ENCODE measurements at regions not wholly inside any gene's neighbourhood (a gene's known extent, or its start where the extent isn't known, plus 50 kb on each side); places are given as distances from the start of the nearest gene placed in this dataset.

- no peak for DNase-seq (ENCODE audit: low read depth)
- no peak overlapping the region for H3K4me3 ChIP-seq (ENCODE audit: low read length)
- no peak for TF ChIP-seq CTCF (conservative IDR thresholded peaks at IDR 0.05; ENCODE audit: low read depth, low read length)
These were observed 64.3 kb upstream of the FGFR2 start for GRCh38 chr10:121662531-121662930.

- TF ChIP-seq CTCF (conservative IDR thresholded peaks at IDR 0.05; ENCODE audit: low read depth, low read length): no peak
- H3K4me3 ChIP-seq (ENCODE audit: low read length): no peak overlapping the region
- DNase-seq (ENCODE audit: low read depth): no peak
These were observed 63.2 kb upstream of the FGFR2 start for GRCh38 chr10:121661451-121661851.

- DNase-seq (ENCODE audit: low read depth): no peak
- H3K4me3 ChIP-seq (ENCODE audit: low read length): no peak overlapping the region
- no peak for TF ChIP-seq CTCF (conservative IDR thresholded peaks at IDR 0.05; ENCODE audit: low read depth, low read length)
These were observed 61.0 kb upstream of the FGFR2 start for GRCh38 chr10:121659236-121659635.

- H3K4me3 ChIP-seq (ENCODE audit: low read length): no peak overlapping the region
- no peak for TF ChIP-seq CTCF (conservative IDR thresholded peaks at IDR 0.05; ENCODE audit: low read depth, low read length)
- no peak for DNase-seq (ENCODE audit: low read depth)
These were observed 60.4 kb upstream of the FGFR2 start for GRCh38 chr10:121658611-121659010.

GRCh38 chr10:121658111-121658510 is 59.9 kb upstream of the FGFR2 start:
- no peak for TF ChIP-seq CTCF (conservative IDR thresholded peaks at IDR 0.05; ENCODE audit: low read depth, low read length)
- DNase-seq (ENCODE audit: low read depth): no peak
- no peak overlapping the region for H3K4me3 ChIP-seq (ENCODE audit: low read length)

GRCh38 chr10:121655254-121656144 is 57.3 kb upstream of the FGFR2 start:
- no peak overlapping the region for H3K4me3 ChIP-seq (ENCODE audit: low read length)
- DNase-seq (ENCODE audit: low read depth): no peak
- no peak for TF ChIP-seq CTCF (conservative IDR thresholded peaks at IDR 0.05; ENCODE audit: low read depth, low read length)

GRCh38 chr10:121654021-121654545 is 55.8 kb upstream of the FGFR2 start:
- TF ChIP-seq CTCF (conservative IDR thresholded peaks at IDR 0.05; ENCODE audit: low read depth, low read length): no peak
- no peak overlapping the region for H3K4me3 ChIP-seq (ENCODE audit: low read length)
- no peak for DNase-seq (ENCODE audit: low read depth)

Data from retinal pigment epithelial cell (primary cell).